ENCODE measurements at regions not wholly inside any gene's neighbourhood (a gene's known extent, or its start where the extent isn't known, plus 50 kb on each side); places are given as distances from the start of the nearest gene placed in this dataset.
A peak's percentile ranks its signal among the peaks of the same experiment; 100 is the strongest.

DNA sequence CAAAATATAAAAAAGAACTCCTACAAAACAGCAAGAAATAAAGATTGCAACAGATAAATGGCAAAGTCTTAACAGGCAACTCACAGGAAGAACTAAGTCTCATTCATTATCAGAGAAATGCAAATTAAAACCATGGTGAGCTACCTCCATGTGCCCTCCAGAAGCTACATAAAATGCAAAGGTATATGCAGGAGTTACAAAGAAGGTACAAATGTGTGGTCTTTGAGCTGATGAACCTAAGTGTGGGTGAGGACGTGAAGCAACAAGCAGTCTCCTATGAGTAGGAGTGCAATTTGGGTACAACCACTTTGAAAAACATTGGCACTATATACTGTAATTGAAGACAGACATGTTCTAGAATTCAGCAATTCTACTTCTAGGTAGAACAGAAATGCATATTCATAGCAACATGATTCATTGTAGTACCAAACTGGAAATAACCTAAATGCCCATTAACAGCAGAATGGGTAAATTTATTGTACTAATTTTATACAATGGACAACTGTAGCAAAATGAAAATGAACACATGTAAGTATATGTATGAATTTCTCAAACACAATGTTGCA, 61.6 kb upstream of the KCNMA1 start:
- TF ChIP-seq, protein P1, sequence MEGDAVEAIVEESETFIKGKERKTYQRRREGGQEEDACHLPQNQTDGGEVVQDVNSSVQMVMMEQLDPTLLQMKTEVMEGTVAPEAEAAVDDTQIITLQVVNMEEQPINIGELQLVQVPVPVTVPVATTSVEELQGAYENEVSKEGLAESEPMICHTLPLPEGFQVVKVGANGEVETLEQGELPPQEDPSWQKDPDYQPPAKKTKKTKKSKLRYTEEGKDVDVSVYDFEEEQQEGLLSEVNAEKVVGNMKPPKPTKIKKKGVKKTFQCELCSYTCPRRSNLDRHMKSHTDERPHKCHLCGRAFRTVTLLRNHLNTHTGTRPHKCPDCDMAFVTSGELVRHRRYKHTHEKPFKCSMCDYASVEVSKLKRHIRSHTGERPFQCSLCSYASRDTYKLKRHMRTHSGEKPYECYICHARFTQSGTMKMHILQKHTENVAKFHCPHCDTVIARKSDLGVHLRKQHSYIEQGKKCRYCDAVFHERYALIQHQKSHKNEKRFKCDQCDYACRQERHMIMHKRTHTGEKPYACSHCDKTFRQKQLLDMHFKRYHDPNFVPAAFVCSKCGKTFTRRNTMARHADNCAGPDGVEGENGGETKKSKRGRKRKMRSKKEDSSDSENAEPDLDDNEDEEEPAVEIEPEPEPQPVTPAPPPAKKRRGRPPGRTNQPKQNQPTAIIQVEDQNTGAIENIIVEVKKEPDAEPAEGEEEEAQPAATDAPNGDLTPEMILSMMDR (IDR thresholded peaks at IDR 0.05; ENCODE audit: control insufficient read depth, insufficient read depth, low read depth, low read length, missing control alignments): no peak
- no peak overlapping the region for H3K4me3 ChIP-seq (ENCODE audit: control insufficient read depth, low read depth, low read length)
- DNase-seq (ENCODE audit: low read depth): no peak

DNA sequence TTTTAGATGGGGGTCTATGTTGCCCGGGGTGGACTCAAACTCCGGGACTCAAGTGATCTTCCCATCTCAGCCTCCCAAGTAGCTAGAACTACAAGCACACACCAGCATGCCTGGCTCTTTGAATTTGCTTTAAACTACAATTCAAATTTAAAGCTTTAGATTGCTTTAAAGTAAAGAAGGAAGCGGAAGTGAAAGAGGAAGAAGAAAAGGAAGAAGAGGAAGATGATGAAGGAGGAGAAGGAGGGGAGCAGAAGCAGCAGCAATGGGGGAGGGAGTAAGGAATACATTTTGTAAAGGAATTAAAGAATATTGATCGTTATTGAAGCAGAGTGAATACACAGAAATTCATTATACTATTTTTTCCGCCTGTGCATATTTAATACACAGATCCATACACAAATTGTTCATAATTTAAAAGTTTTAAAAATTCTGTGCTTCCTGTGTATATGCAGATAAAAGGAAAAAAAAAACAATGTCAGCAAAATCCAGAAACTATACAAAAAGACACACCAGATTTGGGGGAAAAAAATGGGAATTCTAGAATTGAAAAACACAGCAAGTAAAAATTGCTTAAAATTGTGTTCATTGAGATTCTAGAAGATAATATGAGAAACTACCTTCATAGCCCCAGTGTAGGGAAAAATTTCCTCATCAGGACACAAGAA, 60.8 kb upstream of the KCNMA1 start:
- DNase-seq (ENCODE audit: low read depth): no peak
- H3K4me3 ChIP-seq (ENCODE audit: control insufficient read depth, low read depth, low read length): no peak overlapping the region
- TF ChIP-seq, protein P1 (IDR thresholded peaks at IDR 0.05; ENCODE audit: control insufficient read depth, insufficient read depth, low read depth, low read length, missing control alignments): no peak

DNA sequence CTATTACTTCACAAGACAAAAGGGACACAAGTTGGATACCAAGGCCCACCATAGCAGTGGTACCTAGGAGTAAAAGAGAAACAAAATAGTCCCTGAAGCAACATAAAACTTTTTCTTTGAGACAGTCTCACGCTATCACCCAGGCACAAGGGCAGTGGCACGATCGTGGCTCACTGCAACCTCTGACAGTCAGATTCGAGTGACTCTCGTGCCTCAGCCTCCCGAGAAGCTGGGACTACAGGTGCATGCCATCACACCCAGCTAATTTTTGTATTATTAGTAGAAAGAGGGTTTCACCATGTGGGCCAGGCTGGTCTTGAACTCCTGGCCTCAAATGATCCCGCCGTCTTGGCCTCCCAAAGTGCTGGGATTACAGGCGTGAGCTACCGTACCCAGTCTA, 59.0 kb upstream of the KCNMA1 start:
- TF ChIP-seq, protein P1 (IDR thresholded peaks at IDR 0.05; ENCODE audit: control insufficient read depth, insufficient read depth, low read depth, low read length, missing control alignments): no peak
- H3K4me3 ChIP-seq (ENCODE audit: control insufficient read depth, low read depth, low read length): no peak overlapping the region
- DNase-seq (ENCODE audit: low read depth): no peak

DNA sequence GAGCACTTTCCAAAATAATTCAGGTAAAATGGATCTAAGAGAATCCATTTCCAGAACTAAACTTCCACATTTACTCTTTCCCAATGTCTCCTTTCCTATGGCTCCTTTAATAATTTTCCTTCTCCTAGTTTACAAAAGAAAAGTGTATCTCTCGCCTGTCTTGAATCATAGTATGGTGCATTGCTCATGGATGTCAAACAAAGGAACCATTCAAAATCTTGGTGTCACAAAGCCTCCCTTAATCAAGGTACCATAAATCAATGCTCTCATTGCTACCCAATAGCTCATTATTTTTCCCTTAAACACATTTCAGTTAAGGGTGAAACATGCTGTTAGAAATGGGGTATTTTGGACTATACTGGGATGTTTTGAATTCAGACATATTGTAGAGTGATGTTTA, 57.6 kb upstream of the KCNMA1 start:
- no peak overlapping the region for H3K4me3 ChIP-seq (ENCODE audit: control insufficient read depth, low read depth, low read length)
- TF ChIP-seq, protein P1 (IDR thresholded peaks at IDR 0.05; ENCODE audit: control insufficient read depth, insufficient read depth, low read depth, low read length, missing control alignments): no peak
- DNase-seq (ENCODE audit: low read depth): no peak

DNA sequence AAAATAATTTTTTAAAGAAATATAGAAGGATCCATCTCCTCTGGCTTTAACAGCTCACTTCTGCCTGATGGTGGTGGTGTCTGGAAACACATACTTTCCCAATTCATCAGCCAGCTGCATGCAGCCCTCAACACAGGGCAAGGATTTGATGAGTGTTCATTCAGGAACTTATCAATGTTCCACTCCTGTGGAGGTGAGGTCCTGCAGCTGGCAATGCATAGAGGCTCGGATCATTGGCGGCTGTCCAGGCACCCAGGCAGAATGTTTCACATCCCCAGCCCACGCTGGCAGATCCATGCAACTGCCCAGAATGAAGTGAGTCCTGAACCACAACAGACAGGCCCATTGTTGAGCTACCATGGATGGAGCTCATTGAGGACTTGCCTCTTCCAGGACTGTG, 55.2 kb upstream of the KCNMA1 start:
- H3K4me3 ChIP-seq (ENCODE audit: control insufficient read depth, low read depth, low read length): no peak overlapping the region
- TF ChIP-seq, protein P1 (IDR thresholded peaks at IDR 0.05; ENCODE audit: control insufficient read depth, insufficient read depth, low read depth, low read length, missing control alignments): peak; percentile 9
- DNase-seq (ENCODE audit: low read depth): no peak

DNA sequence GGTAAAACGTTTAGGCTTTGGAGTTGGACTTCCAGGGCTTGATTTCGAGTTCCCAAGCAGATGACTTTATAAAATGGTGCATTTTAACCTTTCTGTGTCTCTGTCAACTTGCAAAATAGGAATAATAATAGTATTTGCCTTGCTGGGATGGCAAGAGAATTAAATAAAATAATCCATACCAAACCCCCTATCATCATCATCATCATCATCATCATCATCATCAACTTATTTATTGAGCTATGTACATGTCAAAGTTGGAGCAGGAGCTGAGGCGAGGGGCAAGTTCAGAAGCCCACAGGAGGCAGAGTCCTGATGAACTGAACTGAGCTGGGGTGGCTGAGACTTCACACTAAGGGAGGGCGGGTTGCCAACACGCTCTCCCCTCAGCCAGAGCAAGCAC, 51.7 kb upstream of the KCNMA1 start:
- H3K4me3 ChIP-seq (ENCODE audit: control insufficient read depth, low read depth, low read length): no peak overlapping the region
- TF ChIP-seq, protein P1 (IDR thresholded peaks at IDR 0.05; ENCODE audit: control insufficient read depth, insufficient read depth, low read depth, low read length, missing control alignments): no peak
- DNase-seq (ENCODE audit: low read depth): no peak

All from AG09309 (cell line).